ENCODE measurements at regions not wholly inside any gene's neighbourhood (a gene's known extent, or its start where the extent isn't known, plus 50 kb on each side); places are given as distances from the start of the nearest gene placed in this dataset.

GRCh38 chr12:48276621-48277020, 73.5 kb upstream of the OR10AD1 start:
- TF ChIP-seq MAX (IDR thresholded peaks at IDR 0.05) (no peak), ZBTB7A (IDR thresholded peaks at IDR 0.05; ENCODE audit: low read depth) (no peak), CEBPB (IDR thresholded peaks at IDR 0.05) (no peak), REST (IDR thresholded peaks at IDR 0.05; ENCODE audit: low read depth) (no peak), USF1 (IDR thresholded peaks at IDR 0.05) (no peak), EP300 (IDR thresholded peaks at IDR 0.05; ENCODE audit: borderline replicate concordance) (no peak), FOXM1 (IDR thresholded peaks at IDR 0.05; ENCODE audit: borderline replicate concordance, low read depth) (no peak), RAD21 (IDR thresholded peaks at IDR 0.05; ENCODE audit: low read depth) (no peak), NFIC (IDR thresholded peaks at IDR 0.05) (no peak), TEAD4 (IDR thresholded peaks at IDR 0.05) (no peak), TCF12 (IDR thresholded peaks at IDR 0.05; ENCODE audit: low read depth) (no peak), EGR1 (IDR thresholded peaks at IDR 0.05) (no peak), TAF1 (IDR thresholded peaks at IDR 0.05; ENCODE audit: low read depth) (no peak), CREB1 (IDR thresholded peaks at IDR 0.05; ENCODE audit: low read depth) (no peak), YY1 (IDR thresholded peaks at IDR 0.05; ENCODE audit: low read depth) (no peak)

DNA sequence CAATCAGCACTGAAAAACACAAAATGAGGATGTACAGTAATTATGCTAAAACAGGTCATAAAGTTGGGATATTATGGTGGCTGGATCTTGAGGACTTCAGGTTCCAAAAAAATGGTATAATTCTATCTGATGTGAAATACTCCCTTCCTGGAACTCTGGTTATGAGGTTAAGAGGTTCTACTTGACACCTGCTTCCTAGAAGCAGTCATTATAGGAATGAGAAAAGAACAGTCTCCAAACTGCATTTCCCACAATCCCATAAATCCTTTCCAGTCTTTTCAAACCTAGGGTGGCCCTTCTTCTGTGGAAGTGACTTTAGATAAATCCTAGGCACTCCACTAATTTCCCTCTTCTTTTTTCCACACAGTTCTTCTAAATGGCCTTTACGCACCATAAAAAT, 63.7 kb upstream of the OR10AD1 start:
- no peak for TF ChIP-seq EP300 (IDR thresholded peaks at IDR 0.05; ENCODE audit: borderline replicate concordance)
- no peak for TF ChIP-seq EGR1 (IDR thresholded peaks at IDR 0.05)
- TF ChIP-seq TCF12 (IDR thresholded peaks at IDR 0.05; ENCODE audit: low read depth): no peak
- no peak for TF ChIP-seq ZBTB7A (IDR thresholded peaks at IDR 0.05; ENCODE audit: low read depth)
- TF ChIP-seq YY1 (IDR thresholded peaks at IDR 0.05; ENCODE audit: low read depth): no peak
- no peak for TF ChIP-seq USF1 (IDR thresholded peaks at IDR 0.05)

DNA sequence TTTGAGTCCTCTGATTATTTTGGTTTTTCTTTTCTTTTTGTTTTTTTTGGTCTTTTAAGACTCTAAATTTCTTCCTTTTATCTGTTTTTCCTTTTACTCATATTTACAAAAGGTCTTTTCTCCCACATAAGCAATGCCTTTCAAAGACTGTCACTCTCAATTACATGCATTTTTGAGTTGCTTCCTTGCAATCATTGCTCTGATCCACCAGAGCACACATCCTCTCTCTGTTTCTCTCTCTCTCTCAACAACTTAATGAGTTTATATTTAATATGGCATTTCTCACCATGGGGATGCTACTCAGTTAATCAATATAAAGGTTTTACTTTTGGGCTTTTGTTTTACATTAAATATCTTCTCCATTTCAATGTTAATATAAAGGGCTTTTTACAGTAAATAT, 62.7 kb upstream of the OR10AD1 start:
- TF ChIP-seq NFIC (IDR thresholded peaks at IDR 0.05): no peak
- TF ChIP-seq TCF12 (IDR thresholded peaks at IDR 0.05; ENCODE audit: low read depth): no peak
- no peak for TF ChIP-seq EGR1 (IDR thresholded peaks at IDR 0.05)
- no peak for TF ChIP-seq FOXM1 (IDR thresholded peaks at IDR 0.05; ENCODE audit: borderline replicate concordance, low read depth)
- TF ChIP-seq USF1 (IDR thresholded peaks at IDR 0.05): no peak

DNA sequence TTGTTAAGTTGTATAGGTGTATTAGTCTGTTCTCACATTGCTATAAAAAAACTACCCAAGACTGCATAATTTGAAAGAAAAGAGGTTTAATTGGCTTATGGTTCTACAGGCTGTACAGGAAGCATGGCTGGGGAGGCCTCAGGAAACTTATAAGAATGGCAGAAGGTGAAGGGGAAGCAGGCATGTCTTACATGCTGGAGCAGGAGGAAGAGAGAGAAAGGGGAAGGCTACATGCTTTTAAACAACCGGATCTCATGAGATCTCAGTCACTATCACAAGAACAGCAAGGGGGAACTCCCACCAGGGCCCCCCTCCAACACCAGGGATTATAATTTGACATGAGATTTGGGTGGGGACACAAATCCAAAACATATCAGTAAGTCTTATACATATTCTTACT, 60.5 kb upstream of the OR10AD1 start:
- TF ChIP-seq CREB1 (IDR thresholded peaks at IDR 0.05; ENCODE audit: low read depth): no peak
- no peak for TF ChIP-seq YY1 (IDR thresholded peaks at IDR 0.05; ENCODE audit: low read depth)
- no peak for TF ChIP-seq RAD21 (IDR thresholded peaks at IDR 0.05; ENCODE audit: low read depth)
- TF ChIP-seq USF1 (IDR thresholded peaks at IDR 0.05): no peak
- no peak for TF ChIP-seq NFIC (IDR thresholded peaks at IDR 0.05)
- TF ChIP-seq ZBTB7A (IDR thresholded peaks at IDR 0.05; ENCODE audit: low read depth): no peak
- TF ChIP-seq MAX (IDR thresholded peaks at IDR 0.05): no peak
- TF ChIP-seq REST (IDR thresholded peaks at IDR 0.05; ENCODE audit: low read depth): no peak
- TF ChIP-seq FOXM1 (IDR thresholded peaks at IDR 0.05; ENCODE audit: borderline replicate concordance, low read depth): no peak
- TF ChIP-seq TAF1 (IDR thresholded peaks at IDR 0.05; ENCODE audit: low read depth): no peak
- TF ChIP-seq EGR1 (IDR thresholded peaks at IDR 0.05): no peak
- TF ChIP-seq TEAD4 (IDR thresholded peaks at IDR 0.05): no peak
- no peak for TF ChIP-seq CEBPB (IDR thresholded peaks at IDR 0.05)
- TF ChIP-seq TCF12 (IDR thresholded peaks at IDR 0.05; ENCODE audit: low read depth): no peak

GRCh38 chr12:48261773-48262172, 58.7 kb upstream of the OR10AD1 start:
- no peak for TF ChIP-seq MAX (IDR thresholded peaks at IDR 0.05)
- TF ChIP-seq TEAD4 (IDR thresholded peaks at IDR 0.05): no peak
- TF ChIP-seq TCF12 (IDR thresholded peaks at IDR 0.05; ENCODE audit: low read depth): no peak
- TF ChIP-seq YY1 (IDR thresholded peaks at IDR 0.05; ENCODE audit: low read depth): no peak
- TF ChIP-seq RAD21 (IDR thresholded peaks at IDR 0.05; ENCODE audit: low read depth): no peak
- TF ChIP-seq NFIC (IDR thresholded peaks at IDR 0.05): no peak
- no peak for TF ChIP-seq EGR1 (IDR thresholded peaks at IDR 0.05)
- no peak for TF ChIP-seq EP300 (IDR thresholded peaks at IDR 0.05; ENCODE audit: borderline replicate concordance)
- TF ChIP-seq FOXM1 (IDR thresholded peaks at IDR 0.05; ENCODE audit: borderline replicate concordance, low read depth): no peak
- no peak for TF ChIP-seq TAF1 (IDR thresholded peaks at IDR 0.05; ENCODE audit: low read depth)
- no peak for TF ChIP-seq CEBPB (IDR thresholded peaks at IDR 0.05)
- TF ChIP-seq CREB1 (IDR thresholded peaks at IDR 0.05; ENCODE audit: low read depth): no peak
- TF ChIP-seq ZBTB7A (IDR thresholded peaks at IDR 0.05; ENCODE audit: low read depth): no peak
- no peak for TF ChIP-seq REST (IDR thresholded peaks at IDR 0.05; ENCODE audit: low read depth)
